GM04503 (cell line): ENCODE measurements at regions not wholly inside any gene's neighbourhood (a gene's known extent, or its start where the extent isn't known, plus 50 kb on each side); places are given as distances from the start of the nearest gene placed in this dataset.
"Not testable (repeated sequence)": the region's sequence is repeated elsewhere in the genome, so short reads cannot be mapped to it uniquely, and the experiment has no call there.

ENCODE experiments used
- DNase-seq: peaks from one replicate; pipeline ENCODE4 v3.0.0-alpha.2; 2012; ENCODE audit warnings: low read depth

DNA sequence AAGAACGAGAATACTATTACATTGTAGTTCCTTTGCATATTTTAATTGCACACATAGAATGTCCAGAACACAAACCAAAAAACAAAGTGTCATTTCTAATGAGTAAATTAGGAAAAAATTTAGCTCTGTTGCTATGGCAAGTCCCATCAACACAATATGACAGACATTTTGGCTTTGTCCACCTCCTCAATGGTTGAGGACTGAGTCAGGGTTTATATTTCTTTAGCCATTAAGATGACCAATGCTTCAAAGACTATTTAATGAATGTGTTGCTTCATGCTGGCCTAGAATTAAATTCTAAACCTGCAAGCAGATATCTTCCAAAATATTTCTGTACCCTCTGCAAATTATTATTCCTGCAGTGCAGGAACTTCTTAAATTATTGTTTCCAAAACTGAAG lies 719.2 kb downstream of the NTRK3 start:
- DNase-seq, result no peak

DNA sequence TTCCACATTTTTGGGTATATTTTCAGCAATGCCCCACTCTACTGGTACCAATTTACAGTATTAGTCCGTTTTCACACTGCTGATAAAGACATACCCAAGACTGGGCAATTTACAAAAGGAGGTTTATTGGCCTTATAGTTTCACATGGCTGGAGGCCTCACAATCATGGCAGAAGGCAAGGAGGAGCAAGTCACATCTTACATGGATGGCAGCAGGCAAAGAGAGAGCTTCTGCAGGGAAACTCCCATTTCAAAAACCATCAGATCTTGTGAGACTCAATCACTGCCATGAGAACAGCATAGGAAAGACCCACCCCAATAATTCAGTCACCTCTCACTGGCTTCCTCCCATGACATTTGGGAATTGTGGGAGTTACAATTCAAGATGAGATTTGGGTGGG lies 722.9 kb downstream of the NTRK3 start:
- DNase-seq, result not testable (repeated sequence)

DNA sequence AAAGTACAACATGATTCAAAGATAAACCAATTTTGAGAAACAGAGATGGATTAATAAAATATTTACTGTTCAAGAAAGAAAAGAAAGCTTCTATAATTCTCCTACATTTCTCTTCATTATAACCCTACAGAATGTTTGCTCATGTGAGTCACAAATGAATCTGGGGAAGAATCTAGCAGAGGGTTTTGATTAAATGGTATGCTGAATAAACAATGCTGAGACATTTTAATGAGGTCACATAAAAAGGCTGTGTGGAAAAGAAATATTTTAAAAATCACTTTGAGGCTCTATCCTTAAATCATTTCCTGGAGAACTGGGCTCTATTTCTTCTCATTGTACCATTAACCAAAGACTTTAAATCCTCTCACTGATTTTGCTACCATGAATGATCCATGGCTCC lies 727.7 kb downstream of the NTRK3 start:
- no peak for DNase-seq

DNA sequence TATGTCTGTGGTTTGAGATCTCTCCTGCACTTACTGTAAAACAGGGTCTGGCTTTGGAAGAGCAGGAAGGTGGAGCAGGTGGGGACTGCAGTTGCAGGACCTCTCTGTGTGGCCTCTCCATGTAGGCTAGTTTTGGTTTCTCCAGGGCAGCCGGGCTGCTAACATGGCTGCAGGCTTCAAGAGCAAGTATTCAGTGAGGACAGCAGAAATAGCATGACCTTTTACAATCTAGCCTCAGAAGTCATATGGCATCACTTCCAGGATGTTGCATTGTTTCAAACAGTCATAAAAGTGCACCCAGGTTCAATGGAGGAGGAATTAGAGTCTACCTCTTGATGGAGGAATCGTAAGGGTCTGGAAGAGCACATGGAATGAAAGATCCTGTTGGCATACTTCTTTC lies 728.7 kb downstream of the NTRK3 start:
- DNase-seq, result no peak

DNA sequence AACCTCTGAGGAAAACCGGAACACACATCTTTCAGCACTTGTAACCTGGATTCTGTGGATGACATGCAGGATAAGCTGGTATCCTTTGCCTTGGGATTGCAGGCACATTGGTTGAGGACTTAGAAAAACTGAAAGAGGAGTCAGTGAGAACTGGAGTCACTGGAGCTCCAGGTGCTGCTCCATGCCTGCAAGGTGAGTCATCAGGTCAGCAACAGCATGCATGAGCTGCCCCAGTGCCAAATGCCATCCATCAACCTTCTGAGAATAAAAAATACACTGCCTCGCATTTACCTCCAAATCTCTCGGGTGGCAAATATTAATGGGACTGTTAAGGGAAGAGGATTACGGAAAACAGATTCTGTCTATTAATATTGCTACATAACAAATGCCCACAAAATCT lies 729.1 kb downstream of the NTRK3 start:
- no peak for DNase-seq

DNA sequence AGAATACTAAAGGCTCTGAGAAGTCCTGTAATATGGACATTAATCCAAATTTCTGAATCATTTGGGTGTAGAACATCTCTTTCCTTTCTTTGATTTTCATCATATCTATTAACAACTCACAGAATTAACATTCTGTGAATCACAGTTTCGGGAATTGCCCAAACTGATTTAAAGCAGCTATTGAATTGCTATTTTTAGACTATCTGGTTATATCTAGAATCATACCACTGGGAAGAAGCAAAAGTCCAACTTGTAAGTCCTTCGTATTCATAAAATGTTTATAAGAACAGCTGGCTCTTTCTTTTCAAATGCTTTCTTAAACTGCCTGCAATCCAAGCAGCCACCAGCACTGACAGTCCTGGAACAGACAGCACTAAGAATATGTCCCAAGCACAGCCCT lies 733.0 kb downstream of the NTRK3 start:
- no peak for DNase-seq

DNA sequence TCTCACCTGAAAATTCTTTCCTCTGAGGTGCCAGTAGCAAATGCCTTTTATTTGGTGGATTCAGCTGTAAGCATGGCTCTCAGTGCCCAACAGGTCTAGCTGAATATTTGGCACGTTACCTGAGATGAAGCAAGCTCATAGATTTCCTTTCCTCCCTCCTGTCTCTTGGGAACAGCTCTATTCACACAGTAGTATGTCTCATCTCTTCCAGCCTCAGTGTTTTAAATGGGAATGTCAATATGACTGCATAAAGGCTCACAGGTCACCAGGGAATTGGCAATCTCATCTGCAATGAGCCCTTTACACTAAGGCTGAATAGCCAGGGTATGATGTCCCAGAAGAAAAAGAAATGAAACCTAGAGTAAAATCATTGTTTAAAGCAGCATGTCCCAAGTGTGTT lies 733.5 kb downstream of the NTRK3 start:
- no peak for DNase-seq

DNA sequence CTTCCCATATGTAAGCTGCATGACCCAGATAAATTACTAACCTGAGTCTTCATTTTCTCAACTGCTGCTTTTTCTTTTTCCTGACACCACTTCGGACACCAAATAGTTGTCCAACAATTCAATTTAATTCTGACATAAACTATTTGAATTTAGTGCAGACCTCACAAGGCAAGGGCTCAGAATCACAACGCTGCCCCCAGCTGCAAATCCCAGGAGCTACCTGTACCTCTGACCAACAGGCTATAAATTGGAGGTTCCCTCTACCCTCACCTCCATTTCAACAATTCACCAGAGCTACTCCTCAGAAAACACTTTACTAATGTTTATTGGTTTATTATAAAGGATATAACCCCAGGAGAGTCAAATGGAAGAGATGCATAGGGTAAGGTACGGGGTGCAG lies 737.6 kb downstream of the NTRK3 start:
- DNase-seq, result no peak

DNA sequence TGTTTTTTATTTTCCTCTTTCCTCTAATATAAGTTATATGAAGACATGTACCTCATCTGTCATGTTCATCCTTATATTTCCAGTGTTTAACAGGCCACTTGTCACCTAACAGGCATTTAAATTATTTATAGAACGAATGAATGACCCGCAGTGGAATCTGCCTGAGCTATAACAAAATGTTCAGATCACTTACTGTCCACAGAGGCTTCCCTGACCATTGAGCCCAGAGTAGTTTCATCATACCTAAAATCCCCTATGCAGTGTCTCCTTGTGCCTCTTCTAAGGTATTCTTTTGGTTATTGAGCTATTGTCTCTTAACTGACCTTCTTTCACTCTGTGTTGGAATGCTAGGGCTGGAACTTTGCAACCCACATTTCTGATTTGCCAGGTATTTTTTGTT lies 748.5 kb downstream of the NTRK3 start:
- DNase-seq, result no peak

DNA sequence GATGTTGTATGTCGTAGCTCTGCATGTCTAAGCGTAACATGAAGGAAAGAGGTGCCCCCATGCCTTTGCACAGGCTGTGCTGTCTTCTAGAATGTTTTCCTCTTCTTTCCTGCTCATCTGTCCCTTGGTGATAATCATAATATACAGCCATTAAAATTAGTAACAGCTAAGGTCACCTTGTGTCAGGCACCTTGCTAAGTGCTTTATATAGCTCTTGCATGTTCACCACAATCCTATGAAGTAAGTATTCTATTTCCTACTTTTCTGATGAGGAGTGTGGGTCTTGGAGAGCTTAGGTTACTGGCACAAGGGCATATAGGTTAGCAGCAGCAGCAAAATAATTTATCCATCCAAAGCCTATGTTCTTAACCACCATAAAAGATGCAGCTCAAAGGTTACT lies 754.4 kb downstream of the NTRK3 start:
- DNase-seq, result no peak

DNA sequence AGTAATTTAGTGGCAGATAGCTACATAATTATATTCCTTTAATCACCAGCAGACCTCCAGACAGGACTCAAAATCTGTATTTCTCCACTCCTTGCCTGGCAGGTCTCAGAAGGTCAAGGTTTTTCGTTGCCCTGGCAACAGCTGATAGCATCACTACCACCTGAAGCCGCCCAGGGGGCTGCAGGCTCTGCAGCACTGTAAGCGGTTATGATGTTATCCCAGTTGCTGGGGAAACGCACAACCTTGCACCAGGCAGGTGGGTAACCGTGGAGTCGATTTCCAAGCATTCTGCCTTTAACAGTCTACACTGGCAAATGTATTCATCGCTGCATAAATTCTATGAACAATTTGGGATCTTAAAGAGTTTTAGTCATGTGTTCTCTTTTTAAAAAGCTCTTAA lies 756.3 kb downstream of the NTRK3 start:
- DNase-seq, result no peak

DNA sequence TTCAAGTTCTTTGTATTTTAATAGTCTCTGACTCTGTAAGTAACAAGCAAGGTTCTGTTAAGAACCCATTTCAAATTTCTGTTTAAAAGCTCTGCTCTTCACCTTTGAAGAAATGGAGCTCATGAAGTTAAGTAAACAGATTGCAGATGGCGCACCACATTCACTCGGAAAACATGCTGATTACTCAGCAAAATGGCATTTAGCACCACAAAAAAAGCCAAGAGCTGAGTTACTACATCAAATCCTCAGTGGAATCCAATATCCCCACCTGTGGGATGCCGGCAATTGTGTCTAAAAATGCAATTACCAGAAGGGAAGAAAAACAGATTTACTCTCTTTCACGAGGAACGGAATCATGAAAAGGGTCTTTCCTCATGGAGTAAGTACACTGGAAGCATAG lies 758.0 kb downstream of the NTRK3 start:
- no peak for DNase-seq

DNA sequence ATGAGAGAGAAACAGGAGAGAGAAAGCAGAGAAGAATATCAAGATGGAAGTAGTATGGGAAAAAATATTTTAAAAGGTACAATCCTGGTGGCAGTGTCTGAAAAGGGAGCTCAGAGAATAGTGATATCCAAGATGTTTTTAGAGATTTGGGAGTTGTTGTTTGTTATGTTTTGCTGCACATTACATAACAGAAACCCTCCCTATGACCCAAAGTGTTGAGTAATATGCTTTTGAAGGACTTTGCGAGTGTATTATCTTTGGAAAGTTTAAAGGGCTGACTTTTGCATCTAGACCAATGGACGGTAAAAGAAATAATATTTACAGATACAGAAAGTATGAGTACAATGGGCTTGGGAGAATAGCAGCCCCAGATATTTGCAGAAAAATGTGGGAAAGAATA lies 759.7 kb downstream of the NTRK3 start:
- no peak for DNase-seq

DNA sequence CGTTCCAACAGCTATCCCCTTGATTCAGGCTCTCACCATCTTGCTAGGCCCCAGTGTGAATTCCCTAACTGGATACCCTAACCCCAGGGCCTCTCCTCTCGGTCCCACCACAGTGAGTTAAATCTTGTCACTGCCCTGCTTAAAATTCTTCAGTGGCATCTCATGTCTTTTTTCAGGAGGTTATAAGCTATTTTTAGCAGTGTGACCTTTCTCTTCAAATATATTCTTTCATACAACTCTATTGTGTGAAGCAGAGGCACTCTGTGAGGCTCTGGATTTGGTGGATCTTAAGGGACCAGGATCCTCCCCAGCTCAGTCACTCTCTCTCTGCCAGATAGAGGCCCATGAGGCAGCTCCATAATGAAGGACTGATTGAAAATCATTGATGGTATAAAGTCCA lies 760.4 kb downstream of the NTRK3 start:
- no peak for DNase-seq

DNA sequence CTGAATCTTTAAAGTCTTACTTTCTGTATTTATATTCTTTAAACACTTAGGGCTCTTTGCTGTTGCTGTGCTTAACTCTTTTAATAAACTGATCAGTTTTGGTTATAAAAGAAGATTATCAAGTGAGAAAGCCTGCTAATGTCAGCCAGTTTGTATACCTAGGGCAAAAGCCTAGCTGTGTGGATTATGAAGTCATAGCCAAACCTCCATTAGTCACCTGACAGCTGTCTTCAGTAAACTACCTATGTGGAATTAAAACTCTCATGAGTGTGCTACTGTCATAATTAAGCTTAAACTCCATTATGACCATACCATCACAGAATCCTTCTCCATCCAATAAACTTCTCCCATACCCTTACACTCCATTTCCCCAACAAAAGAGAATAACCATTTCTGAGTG lies 762.7 kb downstream of the NTRK3 start:
- no peak for DNase-seq

DNA sequence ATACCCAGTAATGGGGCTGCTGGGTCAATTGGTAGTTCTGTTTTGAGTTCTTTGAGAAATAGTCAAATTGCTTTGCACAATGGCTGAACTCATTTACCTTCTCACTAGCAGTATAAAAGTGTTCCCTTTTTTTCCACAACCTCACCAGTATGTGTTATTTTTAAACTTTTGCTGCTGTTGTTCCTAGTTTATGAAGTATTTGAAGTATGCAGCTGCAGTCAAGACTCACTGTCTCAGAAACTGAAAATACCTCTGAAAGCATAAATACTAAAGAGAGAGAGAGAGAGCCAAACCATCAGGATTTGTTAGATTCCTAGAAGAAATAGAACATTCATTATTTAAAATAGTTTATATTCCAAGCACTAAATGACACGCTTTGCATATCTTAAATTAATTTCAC lies 764.2 kb downstream of the NTRK3 start:
- DNase-seq, result no peak

DNA sequence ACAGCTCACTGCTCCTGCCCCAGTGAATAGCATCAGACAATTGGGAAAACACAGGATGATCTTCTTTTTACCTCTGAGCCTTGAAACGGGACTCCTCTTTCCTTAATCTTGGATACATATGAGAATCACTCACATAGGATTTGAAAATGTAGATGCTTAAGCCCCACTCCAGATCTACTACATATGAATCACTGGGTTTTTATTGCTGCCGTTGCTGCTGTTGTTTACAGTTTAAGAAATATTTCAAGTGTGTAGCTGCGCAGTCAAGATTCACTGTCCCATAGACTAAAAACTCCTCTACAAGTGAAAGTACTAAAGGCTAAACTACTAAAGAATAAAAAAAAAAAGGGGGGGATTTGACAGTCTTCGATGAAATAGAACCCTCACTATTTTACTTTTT lies 765.9 kb downstream of the NTRK3 start:
- DNase-seq, result no peak

DNA sequence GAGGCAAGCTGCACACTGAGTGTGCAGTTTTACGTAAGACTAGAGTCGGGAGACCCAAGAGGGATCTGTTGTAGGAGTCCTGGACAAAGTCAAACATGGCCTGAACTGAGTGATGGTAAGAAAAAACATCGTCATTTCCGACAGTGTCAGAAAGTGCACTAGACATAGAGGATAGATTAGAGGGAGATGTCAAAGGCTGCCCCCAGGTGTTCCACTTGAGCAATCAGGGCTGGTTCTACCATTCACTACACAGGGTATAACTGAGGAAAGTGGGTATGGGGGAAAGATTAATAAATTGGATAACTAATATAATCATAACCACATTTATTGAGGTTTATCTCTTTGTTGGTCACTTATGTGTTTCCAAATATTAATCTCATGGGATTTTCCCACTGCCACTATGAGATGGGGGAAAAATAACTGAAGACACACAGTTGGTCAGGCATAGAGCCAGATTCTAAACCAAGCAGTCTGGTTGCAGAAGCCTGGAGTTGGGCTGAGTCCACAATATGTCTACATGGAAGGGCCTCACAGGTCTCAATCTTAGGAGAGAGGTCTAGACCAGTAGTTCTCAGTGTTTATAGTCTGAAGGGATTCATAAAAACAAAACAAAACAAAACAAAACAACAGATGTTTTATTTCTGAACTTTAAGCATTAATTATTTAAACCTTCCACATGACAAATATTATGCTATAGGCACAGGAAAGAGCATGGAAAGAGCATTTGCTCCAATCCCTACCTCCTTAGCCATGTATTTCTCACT lies 766.5 kb downstream of the NTRK3 start:
- DNase-seq, result no peak

DNA sequence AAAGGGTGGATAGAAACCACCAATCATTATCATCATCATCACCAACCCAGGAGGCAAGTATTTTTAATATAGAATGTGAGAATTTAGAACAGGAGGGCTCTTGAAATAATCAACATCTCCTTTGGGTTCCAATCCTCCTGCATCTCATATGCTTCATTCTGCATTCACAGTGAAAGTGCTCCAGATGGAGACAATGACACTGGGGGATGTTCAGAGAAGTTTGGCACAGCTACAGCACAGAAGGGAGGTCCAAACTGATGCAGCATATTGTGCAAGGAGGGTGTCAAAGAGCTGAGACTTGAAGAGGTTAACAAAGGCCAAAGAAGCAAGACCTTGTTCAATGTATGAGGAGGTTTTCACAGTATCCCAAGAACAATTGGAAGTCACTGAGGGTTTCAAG lies 767.1 kb downstream of the NTRK3 start:
- DNase-seq, result no peak

DNA sequence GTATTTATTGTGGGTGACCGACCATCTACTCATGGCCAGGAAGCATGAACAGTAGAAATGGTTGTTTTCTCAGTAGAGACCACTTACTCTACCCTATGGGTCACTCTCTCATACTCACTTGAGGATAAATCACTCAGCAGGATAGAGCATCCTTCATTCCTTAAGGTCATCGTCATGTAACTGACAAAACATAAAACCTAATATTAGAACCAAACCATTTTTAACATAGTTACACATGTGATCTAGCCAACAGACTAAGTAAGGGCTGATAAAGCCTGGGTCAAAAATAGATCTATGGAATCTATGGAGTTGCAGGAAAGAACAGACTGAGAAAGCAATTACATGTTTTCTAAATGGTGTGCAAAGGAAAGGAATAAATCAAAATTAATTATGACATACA lies 769.1 kb downstream of the NTRK3 start:
- DNase-seq, result no peak

DNA sequence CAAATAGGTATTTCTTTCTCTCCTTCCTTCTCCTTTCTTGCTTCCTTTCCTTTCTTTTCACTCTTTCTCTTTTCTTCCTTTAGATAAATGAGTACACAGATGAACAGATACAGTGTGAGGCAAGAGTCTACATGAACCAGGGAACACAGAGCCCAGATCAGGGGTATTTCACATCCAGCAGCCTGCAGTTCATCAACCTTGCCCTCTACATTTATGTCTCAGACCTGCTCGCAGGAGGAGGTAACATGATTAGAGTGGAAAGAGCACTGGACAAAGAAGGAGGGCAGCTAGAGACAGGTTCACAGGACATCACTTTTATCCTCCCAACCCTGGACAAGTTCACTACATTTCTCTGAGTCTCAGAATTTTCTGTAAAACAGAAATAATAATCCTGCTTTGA lies 773.1 kb downstream of the NTRK3 start:
- DNase-seq, result no peak

DNA sequence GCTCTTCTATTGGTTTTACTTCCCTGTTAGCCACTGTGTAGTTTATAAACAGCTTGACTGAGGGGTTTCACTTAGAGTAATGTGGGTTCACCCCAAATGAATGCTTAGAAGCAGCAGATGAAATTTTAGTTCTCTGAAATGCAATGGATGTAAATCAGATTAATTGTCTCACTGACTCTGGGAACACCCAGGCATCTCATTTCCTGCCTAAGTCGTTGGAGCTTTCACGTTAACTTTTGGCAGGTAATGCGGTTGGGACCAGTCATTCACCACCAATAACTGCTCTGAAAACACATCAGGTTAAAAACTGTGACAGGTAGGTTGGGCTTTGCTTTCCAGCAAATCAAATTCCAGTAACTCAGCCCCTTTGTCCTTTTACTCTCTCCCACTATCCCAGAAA lies 775.4 kb downstream of the NTRK3 start:
- no peak for DNase-seq

DNA sequence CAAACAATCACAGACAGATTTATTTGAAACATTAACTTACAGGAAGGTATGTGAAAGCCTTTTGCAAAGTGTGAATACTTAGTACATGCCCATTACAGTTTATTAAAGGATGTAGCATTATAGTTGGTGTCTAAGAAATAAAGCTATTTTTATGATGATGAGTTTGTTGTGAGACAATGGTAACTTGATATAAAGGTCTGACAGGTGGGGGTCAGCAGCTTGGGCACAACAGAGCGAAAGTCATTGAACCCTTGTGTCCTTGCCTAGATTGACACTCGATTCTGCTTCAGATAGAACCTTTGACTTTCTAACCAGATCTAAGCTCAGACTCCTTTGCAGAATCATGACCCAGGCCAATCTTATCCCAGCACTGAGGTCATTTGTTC lies 777.9 kb downstream of the NTRK3 start:
- no peak for DNase-seq
